ENCODE measurements at regions not wholly inside any gene's neighbourhood (a gene's known extent, or its start where the extent isn't known, plus 50 kb on each side); places are given as distances from the start of the nearest gene placed in this dataset.

DNA sequence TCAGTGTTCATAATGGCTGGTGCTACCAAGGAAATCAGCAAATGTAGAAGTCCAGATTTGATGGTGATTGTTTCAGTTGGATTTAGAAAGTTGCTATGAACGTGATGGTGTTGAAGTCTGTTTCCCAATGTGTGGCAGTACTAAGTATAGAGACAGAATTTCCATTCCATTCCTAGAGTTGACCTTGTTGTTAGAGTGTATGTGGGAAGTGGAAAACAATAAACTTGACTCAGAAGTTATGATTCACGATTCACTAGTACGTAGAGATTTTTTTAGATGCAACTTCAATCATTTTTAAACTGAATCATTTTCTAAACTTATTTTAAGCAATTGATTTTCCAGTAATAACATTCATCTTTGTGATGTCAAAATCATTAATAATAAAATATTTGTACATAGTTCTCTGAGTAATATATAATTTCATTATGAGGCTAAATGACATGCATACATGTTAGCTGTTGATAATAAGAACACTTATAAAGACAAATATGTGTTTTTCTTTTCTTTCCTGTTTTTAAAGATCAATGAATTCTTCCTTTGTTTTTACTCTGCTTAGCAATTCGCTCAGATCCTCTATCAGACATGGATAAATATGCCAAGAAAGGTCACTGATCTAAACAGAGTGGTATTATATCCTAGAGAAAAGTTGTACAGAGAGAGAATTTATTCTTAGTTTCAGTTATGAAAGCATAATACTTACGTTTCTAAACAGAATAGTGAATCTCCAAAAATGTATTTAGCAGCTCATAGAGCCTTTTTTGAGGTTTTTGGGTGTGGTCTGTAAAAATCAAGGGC, 108.8 kb upstream of the GPR149 start:
- DNase-seq = no peak

DNA sequence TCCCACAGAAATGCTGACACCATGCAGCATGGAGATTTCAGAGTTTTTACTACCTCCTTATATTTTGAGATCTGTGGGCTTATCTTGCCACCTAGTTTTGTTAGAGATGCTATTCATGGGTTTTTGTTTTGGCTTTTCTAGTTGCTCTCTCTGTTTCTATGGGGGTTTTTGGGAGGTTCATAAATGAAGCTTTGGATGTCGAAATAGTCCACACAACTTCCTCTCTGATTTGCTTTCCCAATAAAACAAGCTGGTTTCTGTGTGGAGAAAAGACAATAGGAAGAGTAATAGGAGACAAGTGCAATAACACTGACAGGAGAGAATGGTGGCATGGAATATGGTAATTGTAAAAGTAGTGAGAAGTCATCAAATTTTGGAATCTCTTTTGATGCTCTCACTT, 106.8 kb upstream of the GPR149 start:
- DNase-seq = no peak

DNA sequence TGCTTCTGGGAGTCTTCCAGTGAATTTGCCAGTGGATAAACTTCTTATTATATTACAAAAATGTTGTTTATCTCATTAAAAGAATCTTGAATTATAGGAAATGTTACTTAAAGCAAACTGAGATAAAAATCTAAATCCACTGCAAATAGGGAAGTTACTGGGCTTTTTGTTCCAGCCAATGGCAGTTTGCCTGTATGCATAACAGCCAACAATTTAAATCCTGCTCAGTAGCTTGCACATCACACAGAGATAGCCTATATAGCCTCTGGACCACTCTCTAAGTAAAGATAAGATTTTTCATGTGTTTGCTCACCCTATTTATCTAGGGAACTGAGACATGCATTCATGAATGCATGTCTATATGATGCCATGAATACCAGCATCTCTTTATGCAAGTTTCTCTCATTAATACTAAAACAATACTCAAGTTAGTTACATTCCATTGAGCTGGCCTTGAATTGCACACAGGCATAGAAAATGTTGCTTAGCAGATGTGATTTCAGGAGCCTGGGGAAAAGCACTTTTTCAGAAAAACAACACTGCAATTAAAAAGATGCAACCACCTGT, 92.1 kb upstream of the GPR149 start:
- no peak for DNase-seq

DNA sequence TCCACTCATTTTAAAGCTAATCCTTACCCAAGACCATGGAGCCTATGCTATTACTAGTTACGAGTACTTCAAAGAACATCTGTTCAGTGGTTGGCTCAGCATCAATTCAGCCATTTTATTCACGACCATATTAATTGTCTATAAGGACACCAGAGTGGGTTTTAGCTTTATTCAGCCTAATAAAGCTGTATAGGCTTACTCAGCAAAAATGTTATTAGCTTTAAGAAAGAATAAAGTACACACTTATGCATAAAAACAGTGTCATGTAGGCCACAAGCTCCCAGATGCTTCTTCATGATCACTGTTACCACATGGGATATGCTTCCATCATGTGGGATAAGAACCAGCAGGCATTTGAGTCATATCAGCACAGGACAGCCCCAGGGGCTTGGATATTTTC, 87.4 kb upstream of the GPR149 start:
- no peak for DNase-seq

DNA sequence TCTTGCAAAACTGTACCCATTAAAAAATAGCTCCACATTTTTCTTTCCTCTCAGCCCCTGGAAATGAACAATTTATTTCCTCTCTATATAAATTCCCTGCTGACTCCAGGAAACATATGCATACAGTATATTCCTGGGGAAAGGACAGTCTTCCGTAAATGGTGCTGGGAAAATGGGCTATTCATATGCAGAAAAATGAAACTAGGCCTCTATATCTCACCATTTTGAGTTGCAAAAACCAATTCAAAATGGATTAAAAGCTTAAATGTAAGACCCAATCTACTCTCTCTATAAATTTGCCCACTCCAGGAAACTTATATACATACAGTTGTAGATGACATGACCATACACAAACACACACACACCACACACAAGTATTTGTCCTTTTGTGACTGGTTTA, 85.9 kb upstream of the GPR149 start:
- no peak for DNase-seq

DNA sequence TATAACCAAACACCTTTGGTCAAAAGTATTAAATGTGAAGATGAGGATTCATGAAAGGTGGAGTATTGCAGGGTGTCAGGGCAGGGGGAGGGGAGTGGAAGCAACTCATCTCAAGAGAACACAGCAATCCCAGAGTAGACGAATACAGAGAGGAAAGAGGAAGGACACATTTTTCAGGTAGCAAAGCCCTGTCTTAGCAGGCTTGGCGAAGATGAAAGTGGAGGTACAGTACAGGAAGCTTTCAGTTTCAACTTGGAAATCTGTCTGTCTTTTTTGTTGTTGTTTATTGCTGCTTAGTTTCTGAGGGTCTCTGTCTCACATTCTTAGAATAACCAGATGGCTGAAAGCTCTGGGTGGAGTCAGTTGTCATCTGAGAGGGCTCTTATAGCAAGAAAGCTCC, 80.8 kb upstream of the GPR149 start:
- DNase-seq = no peak

DNA sequence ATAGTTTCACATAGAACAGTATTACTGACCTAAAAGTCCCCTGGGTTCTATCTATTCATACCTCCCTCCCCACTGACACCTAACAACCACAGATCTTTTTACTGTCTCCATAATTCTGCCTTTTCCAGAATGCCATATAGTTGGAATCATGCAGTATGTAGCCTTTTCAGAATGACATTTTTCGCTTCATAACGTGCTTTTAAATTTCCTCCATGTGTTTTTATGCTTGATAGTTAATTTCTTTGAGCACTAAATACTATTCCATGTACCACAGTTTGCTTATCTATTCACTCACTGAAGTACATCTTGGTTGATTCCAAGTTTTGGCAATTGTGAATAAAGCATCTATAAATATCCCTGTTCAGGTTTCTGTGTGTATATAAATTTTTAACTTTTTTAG, 77.7 kb upstream of the GPR149 start:
- DNase-seq = no peak

DNA sequence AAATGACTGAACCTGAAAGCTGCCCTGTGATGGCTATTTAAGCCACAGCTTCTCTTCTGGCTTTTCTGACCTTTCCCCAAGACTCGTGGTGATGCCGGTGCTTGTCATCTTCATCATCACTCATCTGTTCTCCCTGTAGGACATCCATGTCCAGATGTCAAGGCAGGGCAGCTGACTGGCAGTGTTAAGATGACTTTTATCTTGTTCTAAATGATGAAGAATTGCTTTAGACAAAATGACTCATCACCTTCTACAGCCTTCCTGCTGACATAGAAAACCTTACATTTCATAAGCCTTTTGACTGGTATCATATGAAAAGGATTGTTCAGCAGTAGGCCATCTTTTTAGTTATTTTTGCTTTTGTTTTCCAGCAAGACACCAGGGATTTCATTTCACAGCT, 67.0 kb upstream of the GPR149 start:
- DNase-seq = no peak

DNA sequence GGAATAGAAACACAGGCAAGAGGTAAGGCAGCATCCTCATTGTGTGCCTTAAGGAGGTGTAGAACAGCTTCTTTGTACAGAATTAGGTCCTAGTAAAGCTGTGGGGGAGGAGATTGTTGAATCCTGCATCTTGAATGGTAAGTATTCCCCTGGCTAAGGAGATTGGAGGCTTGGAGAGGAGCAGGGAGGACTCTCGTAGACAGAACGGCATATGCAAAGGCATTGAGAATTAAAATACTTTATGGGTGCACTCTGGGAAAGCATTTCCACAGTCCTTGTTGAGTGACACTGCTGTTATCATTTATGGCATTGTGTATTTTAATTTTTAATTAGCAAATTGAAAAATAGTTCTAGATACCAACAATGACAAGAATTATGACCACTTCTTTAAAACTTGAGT, 66.5 kb upstream of the GPR149 start:
- no peak for DNase-seq

DNA sequence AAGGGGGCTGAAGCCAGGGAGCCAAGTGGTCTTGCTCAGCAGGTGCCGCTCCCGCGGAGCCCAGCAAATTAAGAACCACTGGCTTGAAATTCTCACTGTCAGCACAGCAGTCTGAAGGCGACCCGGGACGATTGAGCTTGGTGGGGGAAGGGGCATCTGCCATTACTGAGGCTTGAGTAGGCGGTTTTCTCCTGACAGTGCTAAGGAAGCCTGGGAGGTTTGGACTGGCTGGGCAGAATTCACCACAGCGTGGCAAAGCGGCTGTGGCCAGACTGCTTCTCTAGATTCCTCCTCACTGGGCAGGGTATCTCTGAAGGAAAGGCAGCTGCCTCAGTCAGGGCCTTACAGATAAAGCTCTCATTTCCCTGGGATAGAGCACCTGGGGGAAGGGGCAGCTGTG, 57.0 kb upstream of the GPR149 start:
- DNase-seq = no peak

DNA sequence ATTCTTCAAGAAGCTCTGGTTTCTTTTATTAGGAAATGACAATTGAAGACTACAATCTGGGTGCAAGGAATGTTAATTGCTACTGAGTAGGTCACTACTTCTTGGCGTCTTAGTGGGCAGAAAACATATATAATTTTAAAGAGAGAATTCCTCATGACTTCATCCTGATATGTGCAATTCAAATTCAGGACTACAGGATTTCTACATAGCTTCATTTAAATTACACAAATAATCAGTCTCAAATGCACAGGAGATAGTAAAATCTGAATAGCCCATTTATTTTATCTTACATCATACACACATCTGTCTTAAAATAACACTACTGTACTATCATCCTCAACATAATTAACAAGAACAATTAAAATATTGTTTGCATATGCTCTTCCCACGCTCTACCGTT, 52.5 kb upstream of the GPR149 start:
- no peak for DNase-seq

DNA sequence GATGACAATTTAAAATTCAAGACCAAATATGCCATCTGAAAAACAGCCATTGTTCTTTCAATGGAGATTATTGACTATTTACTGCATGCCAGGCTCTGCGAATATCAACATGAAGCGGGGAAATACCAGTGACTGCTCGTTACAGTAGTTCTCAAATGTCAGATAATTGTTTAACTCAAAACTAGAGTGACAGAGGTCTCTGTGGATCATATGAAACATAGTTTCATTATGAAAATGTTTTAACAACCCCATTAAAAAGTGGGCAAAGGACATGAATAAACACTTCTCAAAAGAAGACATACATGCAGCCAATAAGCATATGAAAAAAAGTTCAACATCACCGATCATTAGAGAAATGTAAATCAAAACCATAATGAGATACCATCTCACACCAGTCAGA, 50.0 kb upstream of the GPR149 start:
- DNase-seq = no peak
